PFSK-1 (cell line): ENCODE measurements at regions not wholly inside any gene's neighbourhood (a gene's known extent, or its start where the extent isn't known, plus 50 kb on each side); places are given as distances from the start of the nearest gene placed in this dataset.

ENCODE experiments used
- REST ChIP-seq, 2 experiments: IDR thresholded peaks; 2 replicates each; pipeline versions ENCODE4 v1.6.1 to v1.8.0; 2011 to 2012; ENCODE audit warnings: low read depth in 2 of 2, low read length in 2 of 2, control low read depth in 1 of 2, inconsistent platforms in 1 of 2, mild to moderate bottlenecking in 1 of 2, moderate library complexity in 1 of 2; ENCODE audit not compliant: insufficient read depth in 1 of 2
- SIN3A ChIP-seq: IDR thresholded peaks from 2 replicates; pipeline ENCODE4 v1.6.1; 2012; ENCODE audit warnings: mild to moderate bottlenecking, low read length, moderate library complexity, borderline replicate concordance; ENCODE audit not compliant: insufficient read depth

- no peak for TF ChIP-seq REST (IDR thresholded peaks at IDR 0.05; ENCODE audit: insufficient read depth in 1 of 2, low read depth in 2 of 2, low read length in 2 of 2)
- TF ChIP-seq SIN3A, result no peak
Observed at GRCh38 chr5:57327561-57328367, 153.9 kb downstream of the GPBP1 start.
